Adrenal gland (tissue), 5 donors: ENCODE measurements at regions not wholly inside any gene's neighbourhood (a gene's known extent, or its start where the extent isn't known, plus 50 kb on each side); places are given as distances from the start of the nearest gene placed in this dataset.

Source experiments
- CTCF ChIP-seq, 6 experiments: fragments of 450-650 bp in 4 of 6; fragments of 200-600 bp in 2 of 6; sonication (generic) in 1 of 6; IDR thresholded peaks; 1 replicate in 5 of 6; 2 replicates in 1 of 6; pipeline versions ENCODE4 v1.5.1 to v1.8.0; 2016 to 2021; ENCODE audit warnings: antibody characterized with exemption in 6 of 6, mild to moderate bottlenecking in 2 of 6, moderate library complexity in 1 of 6
- POLR2A ChIP-seq, 2 donors: fragments of 450-650 bp; IDR thresholded peaks; one replicate each; pipeline ENCODE4 v1.6.1; 2017; ENCODE audit warnings: antibody characterized with exemption in 2 of 2, mild to moderate bottlenecking in 2 of 2, moderate library complexity in 1 of 2
- donor health status: DM: no; HTN: no; CAD: no.

GRCh38 chr16:86778978-86779377 is 200.6 kb downstream of the FOXL1 start:
- TF ChIP-seq POLR2A (IDR thresholded peaks at IDR 0.05): no peak
- TF ChIP-seq CTCF (IDR thresholded peaks at IDR 0.05): no peak
